B cell (primary cell): ENCODE measurements at regions not wholly inside any gene's neighbourhood (a gene's known extent, or its start where the extent isn't known, plus 50 kb on each side); places are given as distances from the start of the nearest gene placed in this dataset.

Experiments used
- ATAC-seq: fragments of 200-7000 bp; cut with Tn5 transposase; one replicate; pipeline ENCODE4 v1.10.0; 2021; ENCODE audit warnings: low read depth, mild to moderate bottlenecking, moderate number of reproducible peaks, moderate library complexity
- CTCF ChIA-PET: fragments of 350-600 bp; sonication (Branson Sonifier 250); formaldehyde crosslinking; loops from one replicate; lab custom pipeline; 2021; ENCODE audit warnings: antibody characterized with exemption, inconsistent platforms; lab: Charles Lee
- POLR2A ChIA-PET: fragments of 350-600 bp; sonication (Branson Sonifier 250); formaldehyde crosslinking; loops from one replicate; lab custom pipeline; 2021; ENCODE audit warnings: antibody characterized with exemption; lab: Charles Lee
- DNase-seq: peaks from one replicate; pipeline ENCODE4 v3.0.0; 2013
- H2AFZ ChIP-seq: 2 replicates; pipeline ENCODE4 v1.6.1; 2012; ENCODE audit warnings: mild to moderate bottlenecking, low read depth, low read length; ENCODE audit not compliant: insufficient read depth, poor library complexity, severe bottlenecking
- H3K27ac ChIP-seq, 2 donors: 1 replicate in 1 of 2; 2 replicates in 1 of 2; pipeline ENCODE4 v1.5.1; 2012 to 2013; ENCODE audit warnings: low read length in 2 of 2, mild to moderate bottlenecking in 2 of 2, moderate library complexity in 1 of 2
- H3K27me3 ChIP-seq, 4 experiments: fragments of 200-600 bp in 1 of 4; sonication (generic) in 1 of 4; replicated peaks in 1 of 4; 1 replicate in 2 of 4; 2 replicates in 2 of 4; pipeline versions ENCODE4 v1.6.1 to v1.7.0; 2013 to 2016; ENCODE audit warnings: low read length in 3 of 4, mild to moderate bottlenecking in 2 of 4, mixed read lengths in 1 of 4, moderate library complexity in 1 of 4; ENCODE audit not compliant: insufficient read depth in 4 of 4, control insufficient read depth in 3 of 4; ENCODE audit errors: control extremely low read depth in 1 of 4
- H3K36me3 ChIP-seq, 2 experiments: replicated peaks in 1 of 2; 1 replicate in 1 of 2; 2 replicates in 1 of 2; pipeline versions ENCODE4 v1.6.1 to v1.7.1; 2013; ENCODE audit warnings: low read length in 1 of 2; ENCODE audit not compliant: insufficient read depth in 2 of 2, control insufficient read depth in 1 of 2; ENCODE audit errors: control extremely low read depth in 1 of 2, extremely low read depth in 1 of 2
- H3K4me1 ChIP-seq, 2 donors: fragments of 200-600 bp in 1 of 2; sonication (generic) in 1 of 2; 1 replicate in 1 of 2; 2 replicates in 1 of 2; pipeline versions ENCODE4 v1.5.1 to v1.6.1; 2013 to 2017; ENCODE audit warnings: low read length in 2 of 2; ENCODE audit not compliant: control insufficient read depth in 2 of 2, insufficient read depth in 2 of 2
- H3K4me2 ChIP-seq: replicated peaks from 2 replicates; pipeline ENCODE3; 2012; ENCODE audit warnings: mild to moderate bottlenecking, low read depth, low read length; ENCODE audit not compliant: poor library complexity, severe bottlenecking
- H3K4me3 ChIP-seq, 5 experiments: fragments of 200-600 bp in 1 of 5; sonication (generic) in 1 of 5; 1 replicate in 3 of 5; 2 replicates in 2 of 5; pipeline versions ENCODE4 v1.5.1 to v1.7.0; 2011 to 2016; ENCODE audit warnings: low read length in 4 of 5, mild to moderate bottlenecking in 4 of 5, low read depth in 2 of 5, control low read depth in 1 of 5, moderate library complexity in 1 of 5; ENCODE audit not compliant: insufficient read depth in 1 of 5; ENCODE audit errors: control extremely low read depth in 1 of 5, extremely low read depth in 1 of 5
- H3K79me2 ChIP-seq: fragments of 200-600 bp; sonication (generic); one replicate; pipeline ENCODE4 v1.6.0; 2016; ENCODE audit warnings: low read length; ENCODE audit not compliant: control insufficient read depth, insufficient read depth
- H3K9ac ChIP-seq: fragments of 200-600 bp; sonication (generic); 2 replicates; pipeline ENCODE4 v1.6.1; 2017; ENCODE audit warnings: mild to moderate bottlenecking, low read length, moderate library complexity
- H3K9me3 ChIP-seq, 3 donors: one replicate each; pipeline versions ENCODE4 v1.6.1 to v1.7.1; 2013; ENCODE audit warnings: low read length in 2 of 3; ENCODE audit not compliant: control insufficient read depth in 2 of 3, insufficient read depth in 1 of 3; ENCODE audit errors: control extremely low read depth in 1 of 3
- H4K20me1 ChIP-seq: 2 replicates; pipeline ENCODE4 v1.6.0; 2012; ENCODE audit warnings: mild to moderate bottlenecking, low read length; ENCODE audit not compliant: insufficient read depth, control insufficient read depth, poor library complexity, severe bottlenecking
- H3K27ac Mint-ChIP-seq: one replicate; pipeline ENCODE4 v1.8.0; 2021; ENCODE audit warnings: mixed read lengths
- H3K27me3 Mint-ChIP-seq: one replicate; pipeline ENCODE4 v1.8.0; 2021; ENCODE audit warnings: mixed read lengths
- H3K4me1 Mint-ChIP-seq: one replicate; pipeline ENCODE4 v1.8.0; 2021; ENCODE audit warnings: mixed read lengths
- H3K4me3 Mint-ChIP-seq: one replicate; pipeline ENCODE4 v1.8.0; 2021; ENCODE audit warnings: mixed read lengths
- H3K9me3 Mint-ChIP-seq: one replicate; pipeline ENCODE4 v1.8.0; 2022; ENCODE audit warnings: mixed read lengths; ENCODE audit not compliant: insufficient read depth
- EZH2 ChIP-seq: IDR thresholded peaks from 2 replicates; pipeline ENCODE4 v1.6.1; 2012; ENCODE audit warnings: borderline replicate concordance, low read depth, mild to moderate bottlenecking, moderate library complexity, low read length; ENCODE audit not compliant: insufficient read depth, poor library complexity, severe bottlenecking
- WGBS: methylation state at CpG from one replicate; pipeline ENCODE4 v1.1.5; 2013; ENCODE audit warnings: missing lambda C conversion rate; ENCODE audit not compliant: insufficient coverage; 5-methylcytosine and 5-hydroxymethylcytosine counted together
- intact Hi-C: fragments of 100-400 bp; cut with micrococcal nuclease; formaldehyde crosslinking; loops from one replicate; pipeline ENCODE4 v1.10.0; 2022
- TF ChIP-seq, protein P1 (sequence below): fragments of 200-600 bp; IDR thresholded peaks from one replicate; pipeline ENCODE4 v1.8.0; 2022; ENCODE audit warnings: antibody characterized with exemption, mild to moderate bottlenecking

GRCh38 chr3:26229801-26230200 lies 392.8 kb upstream of the LRRC3B start:
- no peaks in the 10 kb centered on the region for H3K27me3 Mint-ChIP-seq
- H3K36me3 ChIP-seq, result no peaks in the 10 kb centered on the region
- intact Hi-C loops, result no loop called here
- no peaks in the 10 kb centered on the region for H3K4me1 Mint-ChIP-seq
- 92% methylated on average over 2 of the region's 2 CpGs for WGBS
- POLR2A ChIA-PET, result no interaction called here
- no peak overlapping the region for H2AFZ ChIP-seq
- H3K27me3 ChIP-seq, result no peaks in the 10 kb centered on the region
- no peak overlapping the region for H3K27ac Mint-ChIP-seq
- no peaks in the 10 kb centered on the region for H3K4me1 ChIP-seq
- no peaks in the 10 kb centered on the region for H3K79me2 ChIP-seq
- no peak overlapping the region for H3K4me3 ChIP-seq
- CTCF ChIA-PET, result no interaction called here
- TF ChIP-seq, protein P1, sequence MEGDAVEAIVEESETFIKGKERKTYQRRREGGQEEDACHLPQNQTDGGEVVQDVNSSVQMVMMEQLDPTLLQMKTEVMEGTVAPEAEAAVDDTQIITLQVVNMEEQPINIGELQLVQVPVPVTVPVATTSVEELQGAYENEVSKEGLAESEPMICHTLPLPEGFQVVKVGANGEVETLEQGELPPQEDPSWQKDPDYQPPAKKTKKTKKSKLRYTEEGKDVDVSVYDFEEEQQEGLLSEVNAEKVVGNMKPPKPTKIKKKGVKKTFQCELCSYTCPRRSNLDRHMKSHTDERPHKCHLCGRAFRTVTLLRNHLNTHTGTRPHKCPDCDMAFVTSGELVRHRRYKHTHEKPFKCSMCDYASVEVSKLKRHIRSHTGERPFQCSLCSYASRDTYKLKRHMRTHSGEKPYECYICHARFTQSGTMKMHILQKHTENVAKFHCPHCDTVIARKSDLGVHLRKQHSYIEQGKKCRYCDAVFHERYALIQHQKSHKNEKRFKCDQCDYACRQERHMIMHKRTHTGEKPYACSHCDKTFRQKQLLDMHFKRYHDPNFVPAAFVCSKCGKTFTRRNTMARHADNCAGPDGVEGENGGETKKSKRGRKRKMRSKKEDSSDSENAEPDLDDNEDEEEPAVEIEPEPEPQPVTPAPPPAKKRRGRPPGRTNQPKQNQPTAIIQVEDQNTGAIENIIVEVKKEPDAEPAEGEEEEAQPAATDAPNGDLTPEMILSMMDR, result no peak
- no peak for TF ChIP-seq EZH2
- no peak for ATAC-seq
- H3K4me3 Mint-ChIP-seq, result no peak overlapping the region
- no peaks in the 10 kb centered on the region for H4K20me1 ChIP-seq
- DNase-seq, result no peak
- no peak overlapping the region for H3K4me2 ChIP-seq
- no peaks in the 10 kb centered on the region for H3K9me3 ChIP-seq
- no peaks in the 10 kb centered on the region for H3K9me3 Mint-ChIP-seq
- H3K27ac ChIP-seq, result no peak overlapping the region
- H3K9ac ChIP-seq, result no peak overlapping the region

DNA sequence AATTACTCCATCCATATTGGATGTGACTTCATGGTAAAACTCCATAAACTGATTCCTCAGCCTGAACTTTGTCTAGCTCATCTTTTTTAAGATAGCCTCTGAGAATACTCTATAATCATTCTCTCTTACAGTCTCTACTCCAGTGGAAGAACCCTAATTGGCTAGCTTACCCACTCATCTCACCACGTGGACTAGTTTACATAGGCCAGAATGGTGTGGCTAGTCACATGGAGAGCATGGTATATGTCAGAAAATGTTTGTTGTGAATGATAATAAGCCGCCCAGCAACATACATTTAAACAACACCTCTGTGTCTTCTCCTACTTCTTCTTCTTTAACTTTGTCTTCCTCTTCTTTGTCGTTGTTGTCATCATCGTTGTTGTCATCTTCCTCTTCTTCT lies 389.2 kb upstream of the LRRC3B start:
- Histone ChIP-seq H3K79me2 (no peaks in the 10 kb centered on the region), H3K4me3 (no peak overlapping the region), H3K27ac (no peak overlapping the region), H3K36me3 (no peaks in the 10 kb centered on the region), H2AFZ (no peak overlapping the region), H3K4me1 (no peaks in the 10 kb centered on the region), H3K4me2 (no peak overlapping the region), H4K20me1 (no peaks in the 10 kb centered on the region), H3K27me3 (no peaks in the 10 kb centered on the region), H3K9me3 (no peaks in the 10 kb centered on the region), H3K9ac (no peak overlapping the region)
- H3K9me3 Mint-ChIP-seq, result peaks cover 1% of the 10 kb centered on the region
- H3K27ac Mint-ChIP-seq, result no peak overlapping the region
- intact Hi-C loops, result no loop called here
- H3K4me3 Mint-ChIP-seq, result no peak overlapping the region
- DNase-seq (no peak), ATAC-seq (no peak)
- ChIA-PET CTCF (no interaction called here), POLR2A (no interaction called here)
- TF ChIP-seq EZH2, result no peak
- TF ChIP-seq, protein P1, result no peak
- WGBS, result 100% methylated on average over 2 of the region's 4 CpGs
- no peaks in the 10 kb centered on the region for H3K27me3 Mint-ChIP-seq
- no peaks in the 10 kb centered on the region for H3K4me1 Mint-ChIP-seq
